Cardiac fibroblast (primary cell): ENCODE measurements at regions not wholly inside any gene's neighbourhood (a gene's known extent, or its start where the extent isn't known, plus 50 kb on each side); places are given as distances from the start of the nearest gene placed in this dataset.

Experiments
- DNase-seq, 2 donors: peaks; one replicate each; pipeline versions ENCODE4 v3.0.0 to v3.0.0-alpha.2; 2010; ENCODE audit warnings: low read depth in 2 of 2
- H3K4me3 ChIP-seq, 2 donors: replicated peaks in 1 of 2; 1 replicate in 1 of 2; 2 replicates in 1 of 2; pipeline ENCODE4 v1.5.1; 2011; ENCODE audit warnings: low read depth in 2 of 2, low read length in 2 of 2, mild to moderate bottlenecking in 2 of 2, moderate library complexity in 1 of 2
- TF ChIP-seq, protein P1 (sequence below): IDR thresholded peaks from one replicate; pipeline ENCODE4 v1.5.1; 2011; ENCODE audit warnings: low read depth, mild to moderate bottlenecking, low read length, inconsistent platforms

DNA sequence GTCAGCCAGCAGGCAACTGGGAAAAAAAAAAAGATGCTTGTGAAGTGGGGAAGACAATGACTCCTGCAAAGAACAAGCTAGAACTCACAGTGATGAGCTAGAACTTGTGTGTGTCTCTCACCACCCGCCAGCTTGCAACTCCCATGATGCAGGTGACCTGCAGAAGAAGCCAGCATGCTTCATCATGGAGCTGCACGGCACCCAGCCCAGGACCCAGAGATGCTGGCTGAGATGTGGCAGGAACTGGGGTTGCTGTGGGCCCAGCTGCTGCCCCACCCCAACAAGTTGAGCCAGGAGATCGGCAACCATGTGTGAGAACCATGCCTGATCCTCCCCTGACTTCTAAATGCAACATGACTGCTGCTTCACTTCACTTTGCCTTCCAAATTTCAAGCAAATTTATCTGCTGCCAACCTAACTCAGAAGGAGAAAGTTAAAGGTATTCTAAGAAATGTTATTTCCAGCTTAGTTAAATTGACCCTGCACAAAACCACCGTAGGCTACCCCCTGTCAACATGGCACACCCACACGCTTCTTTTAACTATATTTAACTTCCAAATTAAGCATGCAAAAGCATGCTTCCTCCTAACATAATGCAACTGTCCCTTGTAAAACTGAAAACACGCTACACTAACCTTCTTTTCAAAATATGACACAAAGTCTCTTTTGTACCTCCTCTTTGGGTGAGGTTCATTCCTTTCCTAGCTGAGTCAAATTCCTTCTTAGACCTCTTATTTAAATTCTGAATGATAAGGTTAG lies 166.0 kb upstream of the IGSF21 start:
- no peak for DNase-seq
- H3K4me3 ChIP-seq, result no peak overlapping the region
- TF ChIP-seq, protein P1, sequence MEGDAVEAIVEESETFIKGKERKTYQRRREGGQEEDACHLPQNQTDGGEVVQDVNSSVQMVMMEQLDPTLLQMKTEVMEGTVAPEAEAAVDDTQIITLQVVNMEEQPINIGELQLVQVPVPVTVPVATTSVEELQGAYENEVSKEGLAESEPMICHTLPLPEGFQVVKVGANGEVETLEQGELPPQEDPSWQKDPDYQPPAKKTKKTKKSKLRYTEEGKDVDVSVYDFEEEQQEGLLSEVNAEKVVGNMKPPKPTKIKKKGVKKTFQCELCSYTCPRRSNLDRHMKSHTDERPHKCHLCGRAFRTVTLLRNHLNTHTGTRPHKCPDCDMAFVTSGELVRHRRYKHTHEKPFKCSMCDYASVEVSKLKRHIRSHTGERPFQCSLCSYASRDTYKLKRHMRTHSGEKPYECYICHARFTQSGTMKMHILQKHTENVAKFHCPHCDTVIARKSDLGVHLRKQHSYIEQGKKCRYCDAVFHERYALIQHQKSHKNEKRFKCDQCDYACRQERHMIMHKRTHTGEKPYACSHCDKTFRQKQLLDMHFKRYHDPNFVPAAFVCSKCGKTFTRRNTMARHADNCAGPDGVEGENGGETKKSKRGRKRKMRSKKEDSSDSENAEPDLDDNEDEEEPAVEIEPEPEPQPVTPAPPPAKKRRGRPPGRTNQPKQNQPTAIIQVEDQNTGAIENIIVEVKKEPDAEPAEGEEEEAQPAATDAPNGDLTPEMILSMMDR, result no peak

DNA sequence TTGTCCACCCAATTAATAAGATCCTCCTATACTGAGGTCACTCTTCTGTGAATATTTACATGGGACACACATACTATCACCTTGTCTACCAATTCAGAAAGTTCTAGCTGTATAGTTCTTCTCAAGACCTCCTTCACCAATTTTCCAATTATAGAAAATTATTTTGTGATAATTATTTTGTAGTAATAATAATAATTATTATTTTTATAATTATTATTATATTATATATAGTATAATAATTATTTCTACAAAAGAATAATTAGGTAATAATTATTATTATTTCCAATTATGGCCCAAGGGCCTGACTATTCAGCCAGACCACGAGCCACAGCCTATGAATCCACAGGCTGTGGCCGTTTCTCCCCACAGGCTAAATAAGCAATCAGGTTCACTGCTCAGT lies 164.1 kb upstream of the IGSF21 start:
- H3K4me3 ChIP-seq, result no peak overlapping the region
- no peak for DNase-seq
- TF ChIP-seq, protein P1, result no peak

DNA sequence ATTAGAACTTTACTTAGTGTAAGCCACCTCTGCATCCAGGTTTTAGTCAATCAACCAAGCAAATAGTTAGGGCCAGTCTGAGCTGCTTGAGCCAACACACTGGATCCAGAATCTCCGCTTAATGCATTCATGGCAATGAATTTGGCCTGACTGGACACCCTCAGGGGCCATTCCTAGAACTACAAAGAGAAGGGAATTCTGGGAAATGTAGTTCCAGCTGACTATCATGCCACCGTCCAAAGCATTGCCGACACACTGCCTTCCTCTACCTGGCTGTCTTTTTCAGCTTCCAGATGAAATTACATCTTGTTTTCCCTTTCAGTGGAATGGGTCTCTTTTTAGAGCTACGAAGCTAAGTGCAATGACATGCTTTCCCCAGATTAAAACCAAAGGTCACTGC lies 163.0 kb upstream of the IGSF21 start:
- no peak overlapping the region for H3K4me3 ChIP-seq
- TF ChIP-seq, protein P1, result no peak
- no peak for DNase-seq

DNA sequence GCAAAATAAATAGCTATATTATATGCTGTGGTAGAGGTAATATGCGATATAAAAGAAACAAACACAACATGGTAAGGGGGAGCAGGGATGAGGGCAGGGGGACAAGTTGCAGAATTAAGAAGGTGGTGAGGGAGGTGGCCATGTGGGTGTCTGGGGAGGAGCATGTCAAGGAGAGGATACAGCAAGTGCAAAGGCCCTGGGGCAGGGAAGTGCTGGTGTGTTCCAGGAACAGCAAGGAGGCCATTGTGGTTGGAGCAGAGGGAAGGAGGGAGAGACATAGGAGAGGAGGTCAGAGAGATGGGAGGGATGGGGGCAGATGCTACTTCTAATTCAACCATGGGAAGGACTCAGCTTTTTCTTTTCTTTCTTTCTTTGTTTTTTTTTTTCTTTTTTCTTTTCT lies 161.2 kb upstream of the IGSF21 start:
- no peak overlapping the region for H3K4me3 ChIP-seq
- TF ChIP-seq, protein P1, result no peak
- DNase-seq, result no peak

DNA sequence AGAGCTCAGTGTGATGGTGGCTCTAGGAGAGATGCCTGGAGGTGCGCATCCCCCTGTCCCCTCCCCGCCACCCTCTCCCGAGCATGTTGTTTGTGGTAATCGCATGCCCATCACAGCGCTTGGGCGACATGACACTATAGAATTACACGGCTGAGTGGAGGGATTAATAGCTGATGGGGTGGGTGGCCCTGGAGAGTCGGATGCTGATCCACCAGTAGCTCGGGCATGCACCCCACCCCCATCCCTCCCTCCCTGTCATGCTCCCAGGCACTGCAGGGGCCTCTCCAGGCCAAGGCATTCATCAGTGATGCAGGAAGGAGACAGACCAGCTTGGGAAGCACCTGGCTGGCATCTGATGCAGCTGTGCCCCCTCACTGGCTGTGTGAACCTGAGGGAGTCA lies 159.0 kb upstream of the IGSF21 start:
- TF ChIP-seq, protein P1, result no peak
- no peak for DNase-seq
- no peak overlapping the region for H3K4me3 ChIP-seq

DNA sequence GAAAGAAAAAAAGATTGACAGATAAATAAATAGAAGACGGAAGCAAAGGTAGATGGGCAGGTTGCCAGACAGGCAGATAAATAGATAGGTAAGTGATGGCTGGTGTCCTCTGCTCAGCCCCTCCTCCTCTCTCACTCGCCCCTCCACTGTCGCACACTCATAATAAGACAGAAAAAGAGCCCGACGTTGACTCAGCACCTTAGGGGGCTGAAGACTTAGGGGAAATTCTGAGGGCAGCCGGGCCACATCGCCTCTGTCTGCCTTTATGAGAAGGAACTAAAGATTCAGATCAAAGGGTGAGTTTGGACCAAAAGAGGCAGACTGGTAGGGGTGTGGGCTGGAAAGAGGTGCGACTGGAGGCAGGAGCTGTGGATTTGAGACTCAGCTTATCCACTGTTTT lies 158.1 kb upstream of the IGSF21 start:
- H3K4me3 ChIP-seq, result no peak overlapping the region
- TF ChIP-seq, protein P1, result no peak
- DNase-seq, result no peak

DNA sequence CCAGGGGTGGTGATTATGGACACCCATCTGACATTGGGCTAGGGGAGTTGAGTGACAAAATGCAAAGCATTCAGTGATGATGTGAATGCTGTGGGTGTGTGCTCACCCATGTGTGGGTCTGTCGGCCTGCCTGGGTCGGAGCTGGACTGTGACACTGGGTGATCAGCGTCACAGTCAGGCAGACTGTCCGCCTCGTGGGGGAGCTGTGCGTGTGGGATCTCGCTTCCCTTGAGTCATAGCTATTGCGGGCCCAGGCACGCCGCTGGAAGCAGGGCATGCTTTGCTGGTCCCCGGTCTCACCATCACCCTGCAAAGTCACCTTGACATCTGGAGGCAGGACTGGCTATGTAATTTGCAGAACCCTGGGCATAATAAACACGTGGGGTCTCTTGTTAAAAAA lies 156.9 kb upstream of the IGSF21 start:
- no peak overlapping the region for H3K4me3 ChIP-seq
- no peak for DNase-seq
- TF ChIP-seq, protein P1, result no peak
